NCI-H1092 (cell line): ENCODE measurements at regions not wholly inside any gene's neighbourhood (a gene's known extent, or its start where the extent isn't known, plus 50 kb on each side); places are given as distances from the start of the nearest gene placed in this dataset.
A peak's percentile ranks its signal among the peaks of the same experiment; 100 is the strongest.

Source experiments
- DNase-seq: peaks from one replicate; lab custom pipeline; 2025; lab: John Stamatoyannopoulos, UW

GRCh38 chr2:5339473-5339872 is 352.7 kb upstream of the SOX11 start:
- no peak for DNase-seq

GRCh38 chr2:5343785-5344335 is 348.3 kb upstream of the SOX11 start:
- DNase-seq, result no peak

GRCh38 chr2:5352286-5352685 is 339.9 kb upstream of the SOX11 start:
- DNase-seq, result no peak

- no peak for DNase-seq
Measured at GRCh38 chr2:5353565-5353964, 338.6 kb upstream of the SOX11 start.

GRCh38 chr2:5359397-5359796 is 332.8 kb upstream of the SOX11 start:
- no peak for DNase-seq

GRCh38 chr2:5360081-5360480 is 332.1 kb upstream of the SOX11 start:
- no peak for DNase-seq

GRCh38 chr2:5364361-5364760 is 327.8 kb upstream of the SOX11 start:
- no peak for DNase-seq

GRCh38 chr2:5365871-5366461 is 326.2 kb upstream of the SOX11 start:
- peak; percentile 73 for DNase-seq

GRCh38 chr2:5367321-5367720 is 324.9 kb upstream of the SOX11 start:
- no peak for DNase-seq

GRCh38 chr2:5368263-5368662 is 323.9 kb upstream of the SOX11 start:
- no peak for DNase-seq

GRCh38 chr2:5369510-5369909 is 322.7 kb upstream of the SOX11 start:
- no peak for DNase-seq

- DNase-seq, result no peak
Measured at GRCh38 chr2:5370158-5370557, 322.0 kb upstream of the SOX11 start.

- no peak for DNase-seq
Measured at GRCh38 chr2:5372141-5372540, 320.0 kb upstream of the SOX11 start.

GRCh38 chr2:5373200-5373599 is 319.0 kb upstream of the SOX11 start:
- DNase-seq, result no peak

GRCh38 chr2:5374762-5375161 is 317.4 kb upstream of the SOX11 start:
- no peak for DNase-seq

- no peak for DNase-seq
Measured at GRCh38 chr2:5377323-5377722, 314.9 kb upstream of the SOX11 start.

GRCh38 chr2:5379811-5380210 is 312.4 kb upstream of the SOX11 start:
- no peak for DNase-seq

GRCh38 chr2:5385596-5385995 is 306.6 kb upstream of the SOX11 start:
- no peak for DNase-seq

GRCh38 chr2:5387406-5387805 is 304.8 kb upstream of the SOX11 start:
- no peak for DNase-seq

GRCh38 chr2:5389740-5390139 is 302.4 kb upstream of the SOX11 start:
- no peak for DNase-seq

- DNase-seq, result no peak
Measured at GRCh38 chr2:5391362-5391761, 300.8 kb upstream of the SOX11 start.

GRCh38 chr2:5392658-5393057 is 299.5 kb upstream of the SOX11 start:
- DNase-seq, result no peak

GRCh38 chr2:5393474-5393873 is 298.7 kb upstream of the SOX11 start:
- no peak for DNase-seq

GRCh38 chr2:5394223-5394622 is 298.0 kb upstream of the SOX11 start:
- no peak for DNase-seq
